ENCODE measurements at regions not wholly inside any gene's neighbourhood (a gene's known extent, or its start where the extent isn't known, plus 50 kb on each side); places are given as distances from the start of the nearest gene placed in this dataset.

DNA sequence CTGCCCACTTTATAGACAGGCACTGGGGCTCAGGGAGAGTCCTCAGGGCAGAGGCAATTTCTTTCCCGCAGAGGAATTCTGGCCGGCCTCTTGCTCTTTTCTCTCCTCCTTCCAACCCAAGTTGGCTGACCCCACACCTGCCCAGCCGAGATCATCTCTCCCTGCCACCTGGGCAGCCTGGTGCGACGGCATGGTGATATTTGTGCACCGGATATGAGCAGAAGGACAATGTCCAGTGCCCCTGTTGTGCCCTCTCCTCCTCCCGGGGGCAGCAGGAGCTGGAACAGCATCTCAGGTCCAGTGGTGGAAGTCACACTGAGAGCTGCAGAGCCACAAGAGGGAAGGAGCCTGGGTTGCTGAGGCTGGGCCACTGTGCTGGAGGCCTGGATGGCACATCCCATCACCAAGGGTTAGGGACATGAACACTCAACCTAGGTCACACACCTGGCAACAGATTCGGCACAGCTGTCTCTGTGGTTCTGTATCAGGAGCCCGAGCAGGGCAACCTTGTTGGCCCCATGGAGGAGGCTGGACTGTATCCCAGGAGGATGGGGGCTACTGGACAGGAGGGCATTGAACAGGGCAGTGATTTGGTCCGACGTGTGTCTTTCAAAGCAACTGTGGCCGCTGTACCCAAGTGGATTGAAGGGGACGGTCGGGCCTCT lies 57.7 kb upstream of the DIO3 start:
- TF ChIP-seq POLR2AphosphoS5 (IDR thresholded peaks at IDR 0.05; ENCODE audit: low read depth, low read length) (no peak), SIN3A (IDR thresholded peaks at IDR 0.05; ENCODE audit: borderline replicate concordance, insufficient read depth, low read depth, low read length) (no peak), TCF7L2 (IDR thresholded peaks at IDR 0.05; ENCODE audit: low read depth, low read length) (no peak)
- TF ChIP-seq, protein P1, sequence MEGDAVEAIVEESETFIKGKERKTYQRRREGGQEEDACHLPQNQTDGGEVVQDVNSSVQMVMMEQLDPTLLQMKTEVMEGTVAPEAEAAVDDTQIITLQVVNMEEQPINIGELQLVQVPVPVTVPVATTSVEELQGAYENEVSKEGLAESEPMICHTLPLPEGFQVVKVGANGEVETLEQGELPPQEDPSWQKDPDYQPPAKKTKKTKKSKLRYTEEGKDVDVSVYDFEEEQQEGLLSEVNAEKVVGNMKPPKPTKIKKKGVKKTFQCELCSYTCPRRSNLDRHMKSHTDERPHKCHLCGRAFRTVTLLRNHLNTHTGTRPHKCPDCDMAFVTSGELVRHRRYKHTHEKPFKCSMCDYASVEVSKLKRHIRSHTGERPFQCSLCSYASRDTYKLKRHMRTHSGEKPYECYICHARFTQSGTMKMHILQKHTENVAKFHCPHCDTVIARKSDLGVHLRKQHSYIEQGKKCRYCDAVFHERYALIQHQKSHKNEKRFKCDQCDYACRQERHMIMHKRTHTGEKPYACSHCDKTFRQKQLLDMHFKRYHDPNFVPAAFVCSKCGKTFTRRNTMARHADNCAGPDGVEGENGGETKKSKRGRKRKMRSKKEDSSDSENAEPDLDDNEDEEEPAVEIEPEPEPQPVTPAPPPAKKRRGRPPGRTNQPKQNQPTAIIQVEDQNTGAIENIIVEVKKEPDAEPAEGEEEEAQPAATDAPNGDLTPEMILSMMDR (IDR thresholded peaks at IDR 0.05) = no peak
- intact Hi-C loops (cut with micrococcal nuclease; ENCODE audit: unreplicated experiment) = no loop called here
- H3K27me3 ChIP-seq (ENCODE audit: control insufficient read depth, insufficient read depth, low read length) = no peaks in the 10 kb centered on the region
- DNase-seq (ENCODE audit: low read depth, low spot score) = no peak
- no peaks in the 10 kb centered on the region for H3K9me3 ChIP-seq (ENCODE audit: control insufficient read depth, insufficient read depth, low read depth, low read length)
- H3K36me3 ChIP-seq (ENCODE audit: control insufficient read depth, insufficient read depth, low read length) = no peaks in the 10 kb centered on the region
- no TSS peak for BruUV-seq (replicated peaks)
- ChIA-PET CTCF (no interaction called here), POLR2A (no interaction called here)
- H3K27ac ChIP-seq (ENCODE audit: low read length) = no peak overlapping the region
- H3K4me1 ChIP-seq (ENCODE audit: control insufficient read depth, insufficient read depth, low read length) = no peaks in the 10 kb centered on the region
- in situ Hi-C loops (cut with HindIII; ENCODE audit: low pct_unique_long_range_greater_than_20kb, low sequenced_read_pairs) = no loop called here
- ATAC-seq = no peak
- no peak overlapping the region for H3K4me3 ChIP-seq (ENCODE audit: low read depth in 2 of 2, low read length in 2 of 2)

DNA sequence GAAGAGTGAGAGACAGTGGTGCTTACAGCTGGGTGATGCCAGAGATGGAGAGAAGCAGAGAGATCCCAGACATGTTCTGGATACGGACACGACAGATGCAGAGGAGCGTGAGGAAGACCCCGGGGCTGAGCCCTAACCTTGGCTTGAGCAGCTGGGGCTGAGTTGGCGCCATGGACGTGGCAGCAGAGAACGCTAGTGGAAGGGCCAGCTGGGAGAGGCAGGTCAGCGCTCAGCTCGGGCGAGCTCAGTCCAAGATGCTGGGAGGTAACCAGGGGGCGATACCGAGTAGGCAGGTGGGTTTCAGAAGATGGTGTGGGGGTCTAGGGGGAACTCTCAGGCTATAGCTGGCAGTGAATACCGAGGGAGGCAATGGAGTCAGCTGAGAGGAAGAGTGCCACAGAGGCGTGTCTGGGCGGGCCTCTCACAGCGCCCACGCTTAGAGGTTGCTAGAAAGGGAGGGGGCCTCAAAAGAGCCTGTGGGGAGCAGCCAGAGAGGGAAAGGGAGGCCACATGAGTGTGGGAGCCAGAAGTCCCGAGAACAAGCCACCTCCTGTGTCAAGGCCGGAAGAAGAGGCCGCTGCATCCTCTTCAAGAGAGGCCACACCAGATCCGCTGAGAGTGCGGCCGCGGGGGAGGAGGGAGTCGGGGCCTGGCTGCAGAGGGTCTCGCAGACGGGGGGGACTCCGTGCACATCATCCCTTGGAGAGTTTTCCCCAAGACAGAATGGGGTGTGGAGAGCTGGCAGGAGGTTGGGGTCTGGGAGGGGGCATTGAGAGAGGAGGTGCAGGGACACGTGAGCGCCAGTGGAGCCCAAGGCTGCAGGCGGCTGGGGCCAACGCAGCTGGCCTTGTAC lies 57.0 kb upstream of the DIO3 start:
- POLR2A ChIA-PET = no interaction called here
- TF ChIP-seq, protein P1 (IDR thresholded peaks at IDR 0.05) = no peak
- TF ChIP-seq POLR2AphosphoS5 (IDR thresholded peaks at IDR 0.05; ENCODE audit: low read depth, low read length) (no peak), TCF7L2 (IDR thresholded peaks at IDR 0.05; ENCODE audit: low read depth, low read length) (no peak), SIN3A (IDR thresholded peaks at IDR 0.05; ENCODE audit: borderline replicate concordance, insufficient read depth, low read depth, low read length) (no peak)
- TF ChIP-seq, protein P2, sequence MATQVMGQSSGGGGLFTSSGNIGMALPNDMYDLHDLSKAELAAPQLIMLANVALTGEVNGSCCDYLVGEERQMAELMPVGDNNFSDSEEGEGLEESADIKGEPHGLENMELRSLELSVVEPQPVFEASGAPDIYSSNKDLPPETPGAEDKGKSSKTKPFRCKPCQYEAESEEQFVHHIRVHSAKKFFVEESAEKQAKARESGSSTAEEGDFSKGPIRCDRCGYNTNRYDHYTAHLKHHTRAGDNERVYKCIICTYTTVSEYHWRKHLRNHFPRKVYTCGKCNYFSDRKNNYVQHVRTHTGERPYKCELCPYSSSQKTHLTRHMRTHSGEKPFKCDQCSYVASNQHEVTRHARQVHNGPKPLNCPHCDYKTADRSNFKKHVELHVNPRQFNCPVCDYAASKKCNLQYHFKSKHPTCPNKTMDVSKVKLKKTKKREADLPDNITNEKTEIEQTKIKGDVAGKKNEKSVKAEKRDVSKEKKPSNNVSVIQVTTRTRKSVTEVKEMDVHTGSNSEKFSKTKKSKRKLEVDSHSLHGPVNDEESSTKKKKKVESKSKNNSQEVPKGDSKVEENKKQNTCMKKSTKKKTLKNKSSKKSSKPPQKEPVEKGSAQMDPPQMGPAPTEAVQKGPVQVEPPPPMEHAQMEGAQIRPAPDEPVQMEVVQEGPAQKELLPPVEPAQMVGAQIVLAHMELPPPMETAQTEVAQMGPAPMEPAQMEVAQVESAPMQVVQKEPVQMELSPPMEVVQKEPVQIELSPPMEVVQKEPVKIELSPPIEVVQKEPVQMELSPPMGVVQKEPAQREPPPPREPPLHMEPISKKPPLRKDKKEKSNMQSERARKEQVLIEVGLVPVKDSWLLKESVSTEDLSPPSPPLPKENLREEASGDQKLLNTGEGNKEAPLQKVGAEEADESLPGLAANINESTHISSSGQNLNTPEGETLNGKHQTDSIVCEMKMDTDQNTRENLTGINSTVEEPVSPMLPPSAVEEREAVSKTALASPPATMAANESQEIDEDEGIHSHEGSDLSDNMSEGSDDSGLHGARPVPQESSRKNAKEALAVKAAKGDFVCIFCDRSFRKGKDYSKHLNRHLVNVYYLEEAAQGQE (IDR thresholded peaks at IDR 0.05; ENCODE audit: insufficient read depth in 1 of 2, low read depth in 2 of 2, low read length in 1 of 2) = no peak
- H3K27ac ChIP-seq (ENCODE audit: low read length) = no peak overlapping the region
- CTCF ChIA-PET = no interaction called here
- H3K36me3 ChIP-seq (ENCODE audit: control insufficient read depth, insufficient read depth, low read length) = no peaks in the 10 kb centered on the region
- ATAC-seq (no peak), DNase-seq (ENCODE audit: low read depth, low spot score) (no peak)
- H3K4me3 ChIP-seq (ENCODE audit: low read depth in 2 of 2, low read length in 2 of 2) = no peak overlapping the region
- intact Hi-C loops (cut with micrococcal nuclease; ENCODE audit: unreplicated experiment) = no loop called here
- H3K27me3 ChIP-seq (ENCODE audit: control insufficient read depth, insufficient read depth, low read length) = no peaks in the 10 kb centered on the region
- in situ Hi-C loops (cut with HindIII; ENCODE audit: low pct_unique_long_range_greater_than_20kb, low sequenced_read_pairs) = no loop called here
- no peaks in the 10 kb centered on the region for H3K4me1 ChIP-seq (ENCODE audit: control insufficient read depth, insufficient read depth, low read length)
- no TSS peak for BruUV-seq (replicated peaks)
- no peaks in the 10 kb centered on the region for H3K9me3 ChIP-seq (ENCODE audit: control insufficient read depth, insufficient read depth, low read depth, low read length)

Measured in Panc1 (cell line).